IMR-90 (cell line): ENCODE measurements at regions not wholly inside any gene's neighbourhood (a gene's known extent, or its start where the extent isn't known, plus 50 kb on each side); places are given as distances from the start of the nearest gene placed in this dataset.

Experiments
- ATAC-seq: fragments of 200-7000 bp; cut with Tn5 transposase; 2 replicates; pipeline ENCODE4 v1.9.1; 2020; ENCODE audit warnings: low read depth, mild to moderate bottlenecking, moderate library complexity
- BruUV-seq: library from RNA; stranded (reverse); fragments of 400-500 nt; replicated peaks from 2 replicates; lab custom pipeline; 2021; lab: Mats Ljungman, UMichigan
- CTCF ChIA-PET: fragments of 300-600 bp; formaldehyde crosslinking; extraction: SDS; loops from one replicate; lab custom pipeline; 2021; ENCODE audit warnings: antibody characterized with exemption; lab: Yijun Ruan, JAX
- POLR2A ChIA-PET: fragments of 300-600 bp; sonication (Branson Sonifier 250); formaldehyde crosslinking; loops from one replicate; lab custom pipeline; 2022; ENCODE audit warnings: antibody characterized with exemption; ENCODE audit not compliant: unreplicated experiment; lab: Charles Lee
- DNase-seq: peaks from one replicate; pipeline ENCODE4 v3.0.0; 2013
- H2AFZ ChIP-seq: replicated peaks from 2 replicates; pipeline ENCODE3; 2013; ENCODE audit warnings: low read length, mild to moderate bottlenecking; ENCODE audit not compliant: poor library complexity
- H2AK5ac ChIP-seq: 2 replicates; pipeline ENCODE4 v1.6.1; 2013; ENCODE audit warnings: low read depth, low read length, inconsistent platforms
- H2AK9ac ChIP-seq: replicated peaks from 2 replicates; pipeline ENCODE3; 2013; ENCODE audit warnings: mild to moderate bottlenecking, low read depth, low read length, moderate library complexity; ENCODE audit not compliant: poor library complexity
- H2BK120ac ChIP-seq: 2 replicates; pipeline ENCODE4 v1.6.1; 2013; ENCODE audit warnings: low read depth, low read length, inconsistent platforms
- H2BK15ac ChIP-seq: 3 replicates; pipeline ENCODE4 v1.6.1; 2013; ENCODE audit warnings: low read depth, low read length, inconsistent platforms
- H2BK20ac ChIP-seq: 2 replicates; pipeline ENCODE4 v1.6.1; 2013; ENCODE audit warnings: low read depth, mild to moderate bottlenecking, inconsistent platforms, low read length, moderate library complexity
- H2BK5ac ChIP-seq: 2 replicates; pipeline ENCODE4 v1.6.1; 2013; ENCODE audit warnings: mild to moderate bottlenecking, low read depth, low read length, inconsistent platforms; ENCODE audit not compliant: poor library complexity, severe bottlenecking
- H3K14ac ChIP-seq: replicated peaks from 2 replicates; pipeline ENCODE4 v1.6.1; 2013; ENCODE audit warnings: low read depth, low read length, inconsistent platforms
- H3K18ac ChIP-seq: 2 replicates; pipeline ENCODE4 v1.6.1; 2013; ENCODE audit warnings: low read depth, low read length, control low read depth
- H3K23ac ChIP-seq: 2 replicates; pipeline ENCODE4 v1.6.1; 2013; ENCODE audit warnings: low read depth, low read length, inconsistent platforms
- H3K27ac ChIP-seq: 2 replicates; pipeline ENCODE4 v1.5.1; 2013; ENCODE audit warnings: mild to moderate bottlenecking, control low read depth, low read length; ENCODE audit not compliant: insufficient read depth
- H3K27me3 ChIP-seq: 2 replicates; pipeline ENCODE4 v1.6.1; 2013; ENCODE audit warnings: low read length; ENCODE audit not compliant: control insufficient read depth, insufficient read depth
- H3K36me3 ChIP-seq: 2 replicates; pipeline ENCODE4 v1.6.1; 2013; ENCODE audit warnings: low read length, mixed read lengths; ENCODE audit not compliant: control insufficient read depth, insufficient read depth
- H3K4ac ChIP-seq: 2 replicates; pipeline ENCODE4 v1.6.1; 2013; ENCODE audit warnings: low read depth, low read length, inconsistent platforms
- H3K4me1 ChIP-seq: 2 replicates; pipeline ENCODE4 v1.6.1; 2013; ENCODE audit warnings: low read length, mixed read lengths; ENCODE audit not compliant: control insufficient read depth, insufficient read depth
- H3K4me2 ChIP-seq: 2 replicates; pipeline ENCODE4 v1.6.1; 2013; ENCODE audit warnings: low read depth, mild to moderate bottlenecking, control low read depth, low read length, moderate library complexity
- H3K4me3 ChIP-seq: 2 replicates; pipeline ENCODE4 v1.5.1; 2013; ENCODE audit warnings: low read depth, mild to moderate bottlenecking, control low read depth, low read length, moderate library complexity; ENCODE audit not compliant: insufficient read depth
- H3K56ac ChIP-seq: 2 replicates; pipeline ENCODE4 v1.6.1; 2013; ENCODE audit warnings: low read length, inconsistent platforms; ENCODE audit not compliant: insufficient read depth; ENCODE audit errors: extremely low read depth
- H3K79me1 ChIP-seq, 2 experiments: 2 replicates each; pipeline ENCODE4 v1.6.1; 2013; ENCODE audit warnings: low read length in 2 of 2, inconsistent platforms in 1 of 2, low read depth in 1 of 2
- H3K9ac ChIP-seq: 2 replicates; pipeline ENCODE4 v1.6.1; 2013; ENCODE audit warnings: low read depth, low read length, control low read depth
- H3K9me1 ChIP-seq: 2 replicates; pipeline ENCODE4 v1.6.1; 2013; ENCODE audit warnings: low read length, inconsistent platforms; ENCODE audit not compliant: insufficient read depth
- H3K9me3 ChIP-seq: 2 replicates; pipeline ENCODE4 v1.6.1; 2013; ENCODE audit warnings: low read length; ENCODE audit not compliant: control insufficient read depth, insufficient read depth
- H4K20me1 ChIP-seq: 2 replicates; pipeline ENCODE4 v1.6.1; 2013; ENCODE audit warnings: low read length, inconsistent platforms; ENCODE audit not compliant: insufficient read depth
- H4K5ac ChIP-seq: 2 replicates; pipeline ENCODE4 v1.6.1; 2013; ENCODE audit warnings: mild to moderate bottlenecking, low read depth, low read length, control low read depth
- H4K8ac ChIP-seq, 2 experiments: 2 replicates each; pipeline ENCODE4 v1.6.1; 2013; ENCODE audit warnings: low read depth in 2 of 2, low read length in 2 of 2, control low read depth in 1 of 2, inconsistent platforms in 1 of 2
- H4K91ac ChIP-seq: 2 replicates; pipeline ENCODE4 v1.6.1; 2013; ENCODE audit warnings: low read depth, low read length, inconsistent platforms; ENCODE audit not compliant: insufficient read depth
- BHLHE40 ChIP-seq: fragments of 150-350 bp; IDR thresholded peaks from 2 replicates; pipeline ENCODE4 v1.6.1; 2016; ENCODE audit warnings: mild to moderate bottlenecking, low read depth, low read length
- CEBPB ChIP-seq: IDR thresholded peaks from 2 replicates; pipeline ENCODE4 v1.6.1; 2012; ENCODE audit warnings: low read depth, low read length, improper control_type of control experiment
- CHD1 ChIP-seq: IDR thresholded peaks from 2 replicates; pipeline ENCODE4 v1.6.1; 2012; ENCODE audit warnings: low read depth, low read length, improper control_type of control experiment
- FOS ChIP-seq: fragments of 150-350 bp; IDR thresholded peaks from 2 replicates; pipeline ENCODE4 v1.6.1; 2016; ENCODE audit warnings: low read depth, low read length
- MAFK ChIP-seq: IDR thresholded peaks from 2 replicates; pipeline ENCODE4 v1.6.1; 2012; ENCODE audit warnings: low read depth, low read length, improper control_type of control experiment
- MAZ ChIP-seq: IDR thresholded peaks from 2 replicates; pipeline ENCODE4 v1.6.1; 2012; ENCODE audit warnings: low read depth, mild to moderate bottlenecking, low read length, improper control_type of control experiment, moderate library complexity, borderline replicate concordance
- MXI1 ChIP-seq: IDR thresholded peaks from 2 replicates; pipeline ENCODE4 v1.6.1; 2012; ENCODE audit warnings: low read depth, mild to moderate bottlenecking, low read length, moderate library complexity, borderline replicate concordance
- NFE2L2 ChIP-seq: fragments of 150-350 bp; IDR thresholded peaks from 2 replicates; pipeline ENCODE4 v1.6.1; 2016; ENCODE audit warnings: low read depth, mild to moderate bottlenecking, low read length
- POLR2A ChIP-seq: IDR thresholded peaks from 2 replicates; pipeline ENCODE4 v1.6.1; 2012; ENCODE audit warnings: mild to moderate bottlenecking, low read depth, low read length
- RAD21 ChIP-seq: IDR thresholded peaks from 2 replicates; pipeline ENCODE4 v1.6.1; 2012; ENCODE audit warnings: low read length, improper control_type of control experiment
- RCOR1 ChIP-seq: IDR thresholded peaks from 2 replicates; pipeline ENCODE4 v1.6.1; 2012; ENCODE audit warnings: mild to moderate bottlenecking, low read length, improper control_type of control experiment; ENCODE audit not compliant: insufficient replicate concordance
- RFX5 ChIP-seq: IDR thresholded peaks from 2 replicates; pipeline ENCODE4 v1.8.0; 2012; ENCODE audit warnings: low read depth, mild to moderate bottlenecking, low read length, moderate library complexity
- SMC3 ChIP-seq: fragments of 150-350 bp; IDR thresholded peaks from 2 replicates; pipeline ENCODE4 v1.6.1; 2016; ENCODE audit warnings: low read depth, mild to moderate bottlenecking, antibody characterized with exemption, low read length, moderate library complexity
- WGBS, 2 experiments: methylation state at CpG; one replicate each; pipeline versions ENCODE4 v1.1.5 to v1.1.7; 2013; ENCODE audit warnings: missing lambda C conversion rate in 2 of 2; ENCODE audit not compliant: insufficient read length in 1 of 2; ENCODE audit errors: extremely low coverage in 2 of 2; 5-methylcytosine and 5-hydroxymethylcytosine counted together
- dilution Hi-C: fragments of 300-500 bp; cut with HindIII; formaldehyde crosslinking; loops from one replicate; pipeline ENCODE4 v1.14.3; 2018; ENCODE audit warnings: low sequenced_read_pairs; ENCODE audit not compliant: unreplicated experiment
- in situ Hi-C: fragments of 300-500 bp; cut with MboI; formaldehyde crosslinking; loops from 3 replicates; pipeline ENCODE4 v1.14.3; 2019; ENCODE audit warnings: low sequenced_read_pairs, inconsistent platforms, mixed read lengths
- intact Hi-C: fragments of 100-400 bp; cut with micrococcal nuclease; formaldehyde crosslinking; loops from 2 replicates; pipeline ENCODE4 v1.10.0; 2022
- TF ChIP-seq, protein P1 (sequence below): conservative IDR thresholded peaks from 2 replicates; pipeline ENCODE4 v1.5.1; 2012; ENCODE audit warnings: mild to moderate bottlenecking, low read depth, low read length, improper control_type of control experiment
- TF ChIP-seq, protein P2 (sequence below): fragments of 150-350 bp; IDR thresholded peaks from 2 replicates; pipeline ENCODE4 v1.6.1; 2017; ENCODE audit warnings: mild to moderate bottlenecking, antibody characterized with exemption, low read length, low read depth
- TF ChIP-seq, protein P3 (sequence below): fragments of 150-350 bp; IDR thresholded peaks from 2 replicates; pipeline ENCODE4 v1.6.1; 2016; ENCODE audit warnings: low read depth, mild to moderate bottlenecking, low read length, moderate library complexity, borderline replicate concordance

DNA sequence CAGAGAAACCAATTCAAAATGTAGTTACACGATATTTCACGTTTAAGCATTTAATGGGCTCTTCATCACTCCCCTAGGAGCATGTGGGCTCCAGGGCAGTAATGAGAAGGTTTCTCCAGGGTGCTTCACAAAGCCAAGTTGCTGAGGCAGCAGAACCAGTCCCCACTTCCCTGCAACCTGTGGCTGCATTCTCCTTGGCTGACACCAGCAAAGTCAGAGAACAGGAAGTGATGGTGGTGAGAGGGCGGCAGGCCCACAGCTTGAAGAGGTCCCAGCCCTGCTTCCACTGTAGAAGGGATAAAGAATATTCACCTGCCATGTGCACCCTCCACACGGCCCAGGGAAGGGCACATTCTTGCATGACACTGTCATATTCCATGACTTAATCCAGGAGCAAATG lies 133.2 kb downstream of the CBLN1 start:
- Histone ChIP-seq H3K23ac (no peak overlapping the region), H2AK9ac (no peak overlapping the region), H4K20me1 (no peaks in the 10 kb centered on the region), H3K79me1 (no peaks in the 10 kb centered on the region), H4K91ac (no peak overlapping the region), H2AFZ (no peak overlapping the region), H3K9me3 (peaks cover 2% of the 10 kb centered on the region; the same call in 1 of the 2 replicates), H2AK5ac (no peak overlapping the region), H3K14ac (no peak overlapping the region), H3K4me3 (no peak overlapping the region), H3K9ac (no peak overlapping the region), H3K56ac (no peak overlapping the region), H2BK5ac (no peak overlapping the region), H4K5ac (no peak overlapping the region), H3K4me2 (no peak overlapping the region), H3K9me1 (no peaks in the 10 kb centered on the region), H3K27ac (no peak overlapping the region), H2BK120ac (no peak overlapping the region), H2BK20ac (no peak overlapping the region), H3K18ac (no peak overlapping the region), H3K27me3 (no peaks in the 10 kb centered on the region), H3K4ac (no peak overlapping the region), H4K8ac (no peak overlapping the region), H3K36me3 (no peaks in the 10 kb centered on the region), H2BK15ac (no peak overlapping the region), H3K4me1 (no peaks in the 10 kb centered on the region)
- TF ChIP-seq RCOR1 (no peak), RAD21 (no peak), CEBPB (no peak), FOS (no peak), POLR2A (no peak), MXI1 (no peak), CHD1 (no peak), SMC3 (no peak), NFE2L2 (no peak), MAFK (no peak), BHLHE40 (no peak), MAZ (no peak), RFX5 (no peak)
- TF ChIP-seq, protein P1, sequence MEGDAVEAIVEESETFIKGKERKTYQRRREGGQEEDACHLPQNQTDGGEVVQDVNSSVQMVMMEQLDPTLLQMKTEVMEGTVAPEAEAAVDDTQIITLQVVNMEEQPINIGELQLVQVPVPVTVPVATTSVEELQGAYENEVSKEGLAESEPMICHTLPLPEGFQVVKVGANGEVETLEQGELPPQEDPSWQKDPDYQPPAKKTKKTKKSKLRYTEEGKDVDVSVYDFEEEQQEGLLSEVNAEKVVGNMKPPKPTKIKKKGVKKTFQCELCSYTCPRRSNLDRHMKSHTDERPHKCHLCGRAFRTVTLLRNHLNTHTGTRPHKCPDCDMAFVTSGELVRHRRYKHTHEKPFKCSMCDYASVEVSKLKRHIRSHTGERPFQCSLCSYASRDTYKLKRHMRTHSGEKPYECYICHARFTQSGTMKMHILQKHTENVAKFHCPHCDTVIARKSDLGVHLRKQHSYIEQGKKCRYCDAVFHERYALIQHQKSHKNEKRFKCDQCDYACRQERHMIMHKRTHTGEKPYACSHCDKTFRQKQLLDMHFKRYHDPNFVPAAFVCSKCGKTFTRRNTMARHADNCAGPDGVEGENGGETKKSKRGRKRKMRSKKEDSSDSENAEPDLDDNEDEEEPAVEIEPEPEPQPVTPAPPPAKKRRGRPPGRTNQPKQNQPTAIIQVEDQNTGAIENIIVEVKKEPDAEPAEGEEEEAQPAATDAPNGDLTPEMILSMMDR = no peak
- TF ChIP-seq, protein P2, sequence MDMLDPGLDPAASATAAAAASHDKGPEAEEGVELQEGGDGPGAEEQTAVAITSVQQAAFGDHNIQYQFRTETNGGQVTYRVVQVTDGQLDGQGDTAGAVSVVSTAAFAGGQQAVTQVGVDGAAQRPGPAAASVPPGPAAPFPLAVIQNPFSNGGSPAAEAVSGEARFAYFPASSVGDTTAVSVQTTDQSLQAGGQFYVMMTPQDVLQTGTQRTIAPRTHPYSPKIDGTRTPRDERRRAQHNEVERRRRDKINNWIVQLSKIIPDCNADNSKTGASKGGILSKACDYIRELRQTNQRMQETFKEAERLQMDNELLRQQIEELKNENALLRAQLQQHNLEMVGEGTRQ = no peak
- TF ChIP-seq, protein P3, sequence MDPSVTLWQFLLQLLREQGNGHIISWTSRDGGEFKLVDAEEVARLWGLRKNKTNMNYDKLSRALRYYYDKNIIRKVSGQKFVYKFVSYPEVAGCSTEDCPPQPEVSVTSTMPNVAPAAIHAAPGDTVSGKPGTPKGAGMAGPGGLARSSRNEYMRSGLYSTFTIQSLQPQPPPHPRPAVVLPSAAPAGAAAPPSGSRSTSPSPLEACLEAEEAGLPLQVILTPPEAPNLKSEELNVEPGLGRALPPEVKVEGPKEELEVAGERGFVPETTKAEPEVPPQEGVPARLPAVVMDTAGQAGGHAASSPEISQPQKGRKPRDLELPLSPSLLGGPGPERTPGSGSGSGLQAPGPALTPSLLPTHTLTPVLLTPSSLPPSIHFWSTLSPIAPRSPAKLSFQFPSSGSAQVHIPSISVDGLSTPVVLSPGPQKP = no peak
- ATAC-seq (no peak), DNase-seq (no peak)
- no CpG with 5 or more reads among the region's 4 CpGs for WGBS, 2 experiments
- dilution Hi-C loops = no loop called here
- BruUV-seq = no TSS peak
- CTCF ChIA-PET = no interaction called here
- in situ Hi-C loops = no loop called here
- intact Hi-C loops = no loop called here
- POLR2A ChIA-PET = no interaction called here
